ENCODE measurements at regions not wholly inside any gene's neighbourhood (a gene's known extent, or its start where the extent isn't known, plus 50 kb on each side); places are given as distances from the start of the nearest gene placed in this dataset.

DNA sequence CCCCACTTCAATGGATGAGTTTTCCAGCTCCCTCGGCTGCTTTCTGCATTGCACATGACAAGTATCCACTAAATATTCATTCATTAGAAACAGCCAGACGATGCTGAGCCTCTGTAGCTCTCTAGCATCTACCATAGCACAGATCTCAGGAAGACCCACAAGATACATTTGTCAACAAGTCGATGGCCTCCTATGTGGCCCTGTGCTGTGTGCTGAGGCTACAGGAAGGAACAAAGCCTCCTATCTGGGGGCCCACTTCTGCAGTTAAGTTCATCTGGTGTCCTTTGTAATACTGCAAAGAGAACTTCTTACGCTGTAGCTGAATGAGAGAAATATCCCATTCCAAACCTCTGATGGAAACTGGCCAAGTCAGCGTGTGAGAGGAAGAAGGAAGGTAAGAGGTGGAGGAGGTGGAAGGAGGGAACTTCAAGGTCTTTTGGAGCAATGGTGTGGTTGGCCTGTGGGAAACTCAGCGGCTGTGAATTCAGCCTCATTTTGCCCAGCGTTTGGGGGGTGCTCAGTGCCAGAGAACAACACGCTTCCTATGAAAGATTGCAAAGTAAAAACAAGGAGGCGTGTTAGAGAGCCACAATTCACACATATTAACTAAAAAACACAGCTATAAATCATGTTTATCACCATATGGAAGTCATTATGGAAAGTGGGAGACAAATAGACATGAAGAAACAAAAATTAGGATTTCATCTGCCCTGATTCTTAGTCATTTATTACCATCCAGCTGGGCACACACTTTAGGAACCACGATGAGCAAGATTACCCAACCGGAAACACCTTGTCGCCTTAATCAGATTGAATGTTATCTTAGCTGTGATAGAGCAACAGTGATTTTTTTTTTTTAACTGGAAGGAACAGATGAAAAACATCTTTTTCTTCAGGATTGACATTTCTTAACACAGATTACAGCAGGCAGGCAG, 62.2 kb upstream of the USP6NL start:
- TF ChIP-seq CTCF (IDR thresholded peaks at IDR 0.05; ENCODE audit: borderline replicate concordance), result no peak
- Histone ChIP-seq H3K9me3 (replicated peaks) (no peaks in the 10 kb centered on the region), H3K4me3 (no peak overlapping the region), H3K27ac (replicated peaks) (no peak overlapping the region), H3K36me3 (no peaks in the 10 kb centered on the region), H3K27me3 (ENCODE audit: low read depth) (peaks cover 13% of the 10 kb centered on the region), H3K4me1 (no peaks in the 10 kb centered on the region)
- intact Hi-C loops (cut with micrococcal nuclease), result no loop called here
- no peak for DNase-seq

DNA sequence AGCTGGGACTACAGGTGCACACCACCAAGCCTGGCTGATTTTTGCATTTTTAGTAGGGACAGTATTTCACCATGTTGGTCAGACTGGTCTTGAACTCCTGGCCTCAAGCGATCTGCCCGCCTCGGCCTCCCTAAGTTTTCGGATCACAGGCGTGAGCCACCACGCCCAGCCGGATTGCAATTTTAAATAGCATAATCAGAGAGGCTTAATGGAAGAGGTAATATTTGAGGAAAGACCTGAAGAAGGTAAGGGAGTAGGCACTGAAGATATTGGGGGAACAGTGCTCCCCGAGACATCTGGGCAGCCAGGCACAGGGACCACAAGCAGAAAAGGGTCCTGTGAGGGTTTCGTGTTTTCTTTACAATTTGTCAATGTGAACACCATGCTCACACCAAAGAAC, 61.4 kb upstream of the USP6NL start:
- H3K4me3 ChIP-seq, result no peak overlapping the region
- H3K27me3 ChIP-seq (ENCODE audit: low read depth), result peaks cover 13% of the 10 kb centered on the region
- no peaks in the 10 kb centered on the region for H3K36me3 ChIP-seq
- no peaks in the 10 kb centered on the region for H3K9me3 ChIP-seq (replicated peaks)
- no peak for DNase-seq
- TF ChIP-seq CTCF (IDR thresholded peaks at IDR 0.05; ENCODE audit: borderline replicate concordance), result no peak
- H3K4me1 ChIP-seq, result no peaks in the 10 kb centered on the region
- no peak overlapping the region for H3K27ac ChIP-seq (replicated peaks)
- intact Hi-C loops (cut with micrococcal nuclease), result no loop called here

GRCh38 chr10:11670381-11670780, 58.9 kb upstream of the USP6NL start:
- no peak overlapping the region for H3K4me3 ChIP-seq
- TF ChIP-seq CTCF (IDR thresholded peaks at IDR 0.05; ENCODE audit: borderline replicate concordance), result no peak
- H3K4me1 ChIP-seq, result no peaks in the 10 kb centered on the region
- H3K27me3 ChIP-seq (ENCODE audit: low read depth), result no peaks in the 10 kb centered on the region
- intact Hi-C loops (cut with micrococcal nuclease), result no loop called here
- DNase-seq, result no peak
- H3K36me3 ChIP-seq, result no peaks in the 10 kb centered on the region
- no peak overlapping the region for H3K27ac ChIP-seq (replicated peaks)
- H3K9me3 ChIP-seq (replicated peaks), result no peaks in the 10 kb centered on the region

GRCh38 chr10:11668847-11669610, 57.6 kb upstream of the USP6NL start:
- H3K9me3 ChIP-seq (replicated peaks), result no peaks in the 10 kb centered on the region
- H3K4me3 ChIP-seq, result no peak overlapping the region
- H3K27me3 ChIP-seq (ENCODE audit: low read depth), result peaks cover 9% of the 10 kb centered on the region
- no peaks in the 10 kb centered on the region for H3K36me3 ChIP-seq
- no peak overlapping the region for H3K27ac ChIP-seq (replicated peaks)
- DNase-seq, result no peak
- intact Hi-C loops (cut with micrococcal nuclease), result no loop called here
- no peak for TF ChIP-seq CTCF (IDR thresholded peaks at IDR 0.05; ENCODE audit: borderline replicate concordance)
- H3K4me1 ChIP-seq, result no peaks in the 10 kb centered on the region

- no peak for TF ChIP-seq CTCF (IDR thresholded peaks at IDR 0.05; ENCODE audit: borderline replicate concordance)
- Histone ChIP-seq H3K9me3 (replicated peaks) (no peaks in the 10 kb centered on the region), H3K4me3 (no peak overlapping the region), H3K27ac (replicated peaks) (no peak overlapping the region), H3K4me1 (no peaks in the 10 kb centered on the region), H3K27me3 (ENCODE audit: low read depth) (peaks cover 15% of the 10 kb centered on the region), H3K36me3 (no peaks in the 10 kb centered on the region)
- no peak for DNase-seq
- intact Hi-C loops (cut with micrococcal nuclease), result no loop called here
Observed at GRCh38 chr10:11667756-11668155, 56.3 kb upstream of the USP6NL start.

Measured in left ventricle myocardium inferior (tissue), 1 donor.